Osteoblast (primary cell): ENCODE measurements at regions not wholly inside any gene's neighbourhood (a gene's known extent, or its start where the extent isn't known, plus 50 kb on each side); places are given as distances from the start of the nearest gene placed in this dataset.

Experiments used
- DNase-seq: peaks from one replicate; pipeline ENCODE4 v3.0.0; 2011; ENCODE audit warnings: low spot score, mixed read lengths; ENCODE audit not compliant: insufficient read length; ENCODE audit errors: missing footprints
- H2AFZ ChIP-seq: 2 replicates; pipeline ENCODE4 v1.6.0; 2011; ENCODE audit warnings: mild to moderate bottlenecking, low read length
- H3K27ac ChIP-seq: 2 replicates; pipeline ENCODE4 v1.5.1; 2011; ENCODE audit warnings: mild to moderate bottlenecking, low read depth, low read length, moderate library complexity
- H3K27me3 ChIP-seq: 2 replicates; pipeline ENCODE4 v1.6.0; 2012; ENCODE audit warnings: mild to moderate bottlenecking, control low read depth, inconsistent platforms, low read length, moderate library complexity; ENCODE audit not compliant: insufficient read depth
- H3K36me3 ChIP-seq: 2 replicates; pipeline ENCODE4 v1.5.1; 2011; ENCODE audit warnings: mild to moderate bottlenecking, low read length, control low read depth, moderate library complexity; ENCODE audit not compliant: insufficient read depth
- H3K4me1 ChIP-seq: 2 replicates; pipeline ENCODE4 v1.5.1; 2011; ENCODE audit warnings: mild to moderate bottlenecking, low read length, control low read depth, moderate library complexity; ENCODE audit not compliant: insufficient read depth
- H3K4me2 ChIP-seq: 2 replicates; pipeline ENCODE4 v1.6.0; 2011; ENCODE audit warnings: mild to moderate bottlenecking, low read length; ENCODE audit not compliant: insufficient read depth
- H3K4me3 ChIP-seq: fragments of 200-600 bp; sonication (generic); 3 replicates; pipeline ENCODE4 v1.5.1; 2012; ENCODE audit warnings: mild to moderate bottlenecking, low read length, inconsistent platforms; ENCODE audit not compliant: insufficient read depth
- H3K79me2 ChIP-seq: 2 replicates; pipeline ENCODE4 v1.6.0; 2012; ENCODE audit warnings: mild to moderate bottlenecking, low read length, control low read depth, inconsistent platforms; ENCODE audit not compliant: insufficient read depth
- H3K9me3 ChIP-seq: 2 replicates; pipeline ENCODE4 v1.5.1; 2011; ENCODE audit warnings: low read depth, low read length, control low read depth
- H4K20me1 ChIP-seq: 2 replicates; pipeline ENCODE4 v1.6.0; 2012; ENCODE audit warnings: mild to moderate bottlenecking, low read length, control low read depth; ENCODE audit not compliant: insufficient read depth
- CTCF ChIP-seq: IDR thresholded peaks from 2 replicates; pipeline ENCODE4 v1.5.1; 2011; ENCODE audit warnings: mild to moderate bottlenecking, low read depth, low read length, moderate library complexity; ENCODE audit errors: extremely low read depth

DNA sequence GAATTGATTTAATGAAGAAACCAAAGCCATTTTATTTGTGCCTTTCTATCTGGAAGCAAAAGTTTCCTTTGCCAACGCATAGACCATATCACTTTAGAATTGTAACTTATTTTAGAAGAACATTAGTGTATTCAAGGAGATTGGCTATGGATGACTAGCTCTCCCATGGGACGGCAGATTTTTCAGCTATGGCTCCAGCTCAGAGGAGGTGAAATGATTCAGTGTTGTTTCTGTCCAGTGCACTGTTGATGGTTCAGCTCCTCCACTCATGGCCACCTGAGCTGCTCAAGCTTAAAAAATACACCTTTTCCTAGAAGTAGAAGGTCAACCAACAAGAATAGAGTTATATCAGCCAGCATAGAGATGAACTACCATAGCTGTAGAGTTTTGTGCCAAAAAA is 1597.5 kb upstream of the PIK3C3 start:
- no peaks in the 10 kb centered on the region for H3K27me3 ChIP-seq
- H3K79me2 ChIP-seq, result no peaks in the 10 kb centered on the region
- no peak for DNase-seq
- no peaks in the 10 kb centered on the region for H4K20me1 ChIP-seq
- no peak overlapping the region for H3K4me3 ChIP-seq
- no peak overlapping the region for H3K4me2 ChIP-seq
- H2AFZ ChIP-seq, result no peak overlapping the region
- TF ChIP-seq CTCF, result no peak
- no peaks in the 10 kb centered on the region for H3K9me3 ChIP-seq
- no peaks in the 10 kb centered on the region for H3K4me1 ChIP-seq
- H3K36me3 ChIP-seq, result no peaks in the 10 kb centered on the region
- H3K27ac ChIP-seq, result no peak overlapping the region

- Histone ChIP-seq H4K20me1 (no peaks in the 10 kb centered on the region), H2AFZ (no peak overlapping the region), H3K9me3 (no peaks in the 10 kb centered on the region), H3K27ac (no peak overlapping the region), H3K4me1 (no peaks in the 10 kb centered on the region), H3K27me3 (no peaks in the 10 kb centered on the region), H3K4me2 (no peak overlapping the region), H3K79me2 (no peaks in the 10 kb centered on the region), H3K4me3 (no peak overlapping the region), H3K36me3 (no peaks in the 10 kb centered on the region)
- TF ChIP-seq CTCF, result no peak
- DNase-seq, result no peak
These were observed 1598.9 kb upstream of the PIK3C3 start for GRCh38 chr18:40356168-40356567.

GRCh38 chr18:40355726-40356125 is 1599.3 kb upstream of the PIK3C3 start:
- no peaks in the 10 kb centered on the region for H3K79me2 ChIP-seq
- no peak overlapping the region for H3K4me3 ChIP-seq
- no peak overlapping the region for H3K27ac ChIP-seq
- no peaks in the 10 kb centered on the region for H3K9me3 ChIP-seq
- H3K36me3 ChIP-seq, result no peaks in the 10 kb centered on the region
- H4K20me1 ChIP-seq, result no peaks in the 10 kb centered on the region
- no peak for DNase-seq
- H2AFZ ChIP-seq, result no peak overlapping the region
- H3K27me3 ChIP-seq, result no peaks in the 10 kb centered on the region
- H3K4me1 ChIP-seq, result no peaks in the 10 kb centered on the region
- no peak for TF ChIP-seq CTCF
- H3K4me2 ChIP-seq, result no peak overlapping the region

DNA sequence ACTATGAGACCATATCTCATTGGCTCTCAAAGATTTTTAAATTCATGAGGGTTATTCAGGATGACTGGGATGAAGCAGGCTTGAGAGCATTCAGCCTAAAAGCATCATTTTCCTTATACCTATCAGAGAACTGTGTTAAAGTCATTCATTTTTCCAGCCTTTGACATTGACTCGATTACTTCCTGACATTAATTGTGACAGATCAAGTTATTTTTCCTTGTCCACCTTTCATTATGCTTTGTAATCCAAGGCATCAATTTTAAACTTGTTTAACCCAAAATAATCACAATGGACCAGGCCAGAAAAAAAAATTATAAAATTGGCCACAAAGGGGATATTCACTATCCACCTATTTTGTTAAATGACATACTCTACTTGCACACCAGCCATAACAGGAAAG is 1606.8 kb upstream of the PIK3C3 start:
- no peak overlapping the region for H3K4me3 ChIP-seq
- H3K27ac ChIP-seq, result no peak overlapping the region
- no peak overlapping the region for H2AFZ ChIP-seq
- H3K36me3 ChIP-seq, result no peaks in the 10 kb centered on the region
- no peak for DNase-seq
- no peak for TF ChIP-seq CTCF
- no peaks in the 10 kb centered on the region for H3K4me1 ChIP-seq
- no peaks in the 10 kb centered on the region for H4K20me1 ChIP-seq
- no peaks in the 10 kb centered on the region for H3K9me3 ChIP-seq
- H3K4me2 ChIP-seq, result no peak overlapping the region
- no peaks in the 10 kb centered on the region for H3K27me3 ChIP-seq
- no peaks in the 10 kb centered on the region for H3K79me2 ChIP-seq
